ENCODE measurements at regions not wholly inside any gene's neighbourhood (a gene's known extent, or its start where the extent isn't known, plus 50 kb on each side); places are given as distances from the start of the nearest gene placed in this dataset.

- no peak for DNase-seq (ENCODE audit: low read depth, low spot score)
- FAIRE-seq: no peak
- Histone ChIP-seq H3K9me1 (ENCODE audit: control insufficient read depth, extremely low read depth, insufficient read depth, low read length) (no peaks in the 10 kb centered on the region), H3K4me3 (ENCODE audit: control insufficient read depth in 2 of 3, extremely low read depth in 1 of 3, insufficient read depth in 2 of 3, low read depth in 1 of 3, low read length in 3 of 3) (no peak overlapping the region), H3K36me3 (ENCODE audit: control insufficient read depth in 2 of 2, extremely low read depth in 1 of 2, insufficient read depth in 2 of 2, low read length in 2 of 2) (no peaks in the 10 kb centered on the region), H4K20me1 (ENCODE audit: control insufficient read depth, extremely low read depth, insufficient read depth, low read length) (no peaks in the 10 kb centered on the region), H3K9me3 (ENCODE audit: control insufficient read depth, low read depth, low read length) (no peaks in the 10 kb centered on the region), H3K27ac (ENCODE audit: control insufficient read depth, insufficient read depth, low read length) (no peak overlapping the region), H3K9ac (ENCODE audit: control insufficient read depth, extremely low read depth, insufficient read depth, low read length) (no peak overlapping the region), H3K79me2 (ENCODE audit: control insufficient read depth, insufficient read depth, low read length) (no peaks in the 10 kb centered on the region), H3K4me2 (ENCODE audit: control insufficient read depth, extremely low read depth, insufficient read depth, low read depth, low read length) (no peak overlapping the region), H3K4me1 (ENCODE audit: control insufficient read depth, extremely low read depth, insufficient read depth, low read length) (no peaks in the 10 kb centered on the region), H2AFZ (ENCODE audit: control insufficient read depth, low read length) (peak overlapping the region; percentile 27), H3K27me3 (ENCODE audit: control insufficient read depth, extremely low read depth, insufficient read depth, low read length) (no peaks in the 10 kb centered on the region)
- TF ChIP-seq EZH2 (IDR thresholded peaks at IDR 0.05; ENCODE audit: low read length) (no peak), CTCF (optimal IDR thresholded peaks at IDR 0.05 in 1 of 3, IDR thresholded peaks at IDR 0.05 in 1 of 3, conservative IDR thresholded peaks at IDR 0.05 in 1 of 3; ENCODE audit: extremely low read depth in 1 of 3, insufficient read depth in 2 of 3, low read length in 3 of 3) (no peak)
- dilution Hi-C loops (cut with MboI; ENCODE audit: extremely low pct_ligation_motif_present, low sequenced_read_pairs): no loop called here
These were observed 561.4 kb downstream of the PKHD1 start for GRCh38 chr6:51526049-51526448.

DNA sequence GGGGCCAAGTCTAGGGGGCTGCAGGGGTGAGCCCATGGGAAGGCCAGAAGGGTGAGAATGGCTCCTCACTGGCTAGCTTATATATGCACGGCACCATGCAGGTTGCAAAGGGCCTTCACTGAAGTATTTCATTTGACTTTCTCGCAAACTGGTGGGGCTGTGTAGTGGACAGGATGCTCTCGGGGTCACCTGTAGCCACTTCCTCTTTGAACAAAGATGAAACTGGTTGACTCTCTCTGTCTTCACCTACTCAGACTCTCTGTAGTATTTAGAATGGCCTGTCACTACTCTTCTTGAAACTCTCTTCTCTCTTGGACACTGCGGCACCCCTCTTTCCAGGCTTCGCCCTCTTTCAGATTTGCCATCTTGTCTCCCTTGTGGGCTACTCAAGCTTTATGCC lies 560.5 kb downstream of the PKHD1 start:
- DNase-seq (ENCODE audit: low read depth, low spot score): no peak
- H3K36me3 ChIP-seq (ENCODE audit: control insufficient read depth in 2 of 2, extremely low read depth in 1 of 2, insufficient read depth in 2 of 2, low read length in 2 of 2): no peaks in the 10 kb centered on the region
- no peak overlapping the region for H3K9ac ChIP-seq (ENCODE audit: control insufficient read depth, extremely low read depth, insufficient read depth, low read length)
- no peak overlapping the region for H2AFZ ChIP-seq (ENCODE audit: control insufficient read depth, low read length)
- H3K79me2 ChIP-seq (ENCODE audit: control insufficient read depth, insufficient read depth, low read length): no peaks in the 10 kb centered on the region
- no peak for FAIRE-seq
- no peaks in the 10 kb centered on the region for H3K27me3 ChIP-seq (ENCODE audit: control insufficient read depth, extremely low read depth, insufficient read depth, low read length)
- TF ChIP-seq CTCF (optimal IDR thresholded peaks at IDR 0.05 in 1 of 3, IDR thresholded peaks at IDR 0.05 in 1 of 3, conservative IDR thresholded peaks at IDR 0.05 in 1 of 3; ENCODE audit: extremely low read depth in 1 of 3, insufficient read depth in 2 of 3, low read length in 3 of 3) (no peak), EZH2 (IDR thresholded peaks at IDR 0.05; ENCODE audit: low read length) (no peak)
- H3K4me3 ChIP-seq (ENCODE audit: control insufficient read depth in 2 of 3, extremely low read depth in 1 of 3, insufficient read depth in 2 of 3, low read depth in 1 of 3, low read length in 3 of 3): no peak overlapping the region
- H3K4me1 ChIP-seq (ENCODE audit: control insufficient read depth, extremely low read depth, insufficient read depth, low read length): no peaks in the 10 kb centered on the region
- no peak overlapping the region for H3K27ac ChIP-seq (ENCODE audit: control insufficient read depth, insufficient read depth, low read length)
- no peaks in the 10 kb centered on the region for H4K20me1 ChIP-seq (ENCODE audit: control insufficient read depth, extremely low read depth, insufficient read depth, low read length)
- no peaks in the 10 kb centered on the region for H3K9me1 ChIP-seq (ENCODE audit: control insufficient read depth, extremely low read depth, insufficient read depth, low read length)
- no peaks in the 10 kb centered on the region for H3K9me3 ChIP-seq (ENCODE audit: control insufficient read depth, low read depth, low read length)
- no peak overlapping the region for H3K4me2 ChIP-seq (ENCODE audit: control insufficient read depth, extremely low read depth, insufficient read depth, low read depth, low read length)
- dilution Hi-C loops (cut with MboI; ENCODE audit: extremely low pct_ligation_motif_present, low sequenced_read_pairs): no loop called here

Measured in keratinocyte (primary cell).